OCI-LY3 (cell line): ENCODE measurements at regions not wholly inside any gene's neighbourhood (a gene's known extent, or its start where the extent isn't known, plus 50 kb on each side); places are given as distances from the start of the nearest gene placed in this dataset.

ENCODE experiments used
- H2AFZ ChIP-seq: fragments of 200-600, 300-600 bp; shearing (Covaris generic); 2 replicates; pipeline ENCODE4 v1.6.0; 2014; ENCODE audit warnings: antibody characterized with exemption, low read depth, low read length
- H3K27ac ChIP-seq: fragments of 200-600, 300-600 bp; sonication (generic); 2 replicates; pipeline ENCODE4 v1.5.1; 2014; ENCODE audit warnings: mild to moderate bottlenecking, low read length, moderate library complexity, mixed read lengths
- H3K27me3 ChIP-seq: fragments of 200-600, 300-600 bp; sonication (generic); 2 replicates; pipeline ENCODE4 v1.6.1; 2014; ENCODE audit warnings: low read depth, low read length, mixed read lengths
- H3K36me3 ChIP-seq: fragments of 200-600, 300-600 bp; sonication (generic); replicated peaks from 2 replicates; pipeline ENCODE3; 2014; ENCODE audit warnings: low read depth, low read length, mixed read lengths
- H3K4me1 ChIP-seq: fragments of 300-600, 200-600 bp; sonication (generic); 2 replicates; pipeline ENCODE4 v1.6.1; 2014; ENCODE audit warnings: low read length, mixed read lengths
- H3K4me2 ChIP-seq: fragments of 200-600, 300-600 bp; sonication (generic); 2 replicates; pipeline ENCODE4 v1.6.1; 2014; ENCODE audit warnings: low read length, mixed read lengths
- H3K4me3 ChIP-seq: fragments of 300-600, 200-600 bp; sonication (generic); 2 replicates; pipeline ENCODE4 v1.5.1; 2014; ENCODE audit warnings: antibody characterized with exemption, mild to moderate bottlenecking, low read length, moderate library complexity
- H3K79me2 ChIP-seq: fragments of 300-600, 200-600 bp; shearing (Covaris generic); 2 replicates; pipeline ENCODE4 v1.6.1; 2014; ENCODE audit warnings: mild to moderate bottlenecking, low read length, mixed read lengths
- H3K9ac ChIP-seq: fragments of 300-600, 200-600 bp; shearing (Covaris generic); 2 replicates; pipeline ENCODE4 v1.6.0; 2014; ENCODE audit warnings: mild to moderate bottlenecking, low read length, moderate library complexity
- H3K9me3 ChIP-seq: fragments of 200-600, 300-600 bp; shearing (Covaris generic); 2 replicates; pipeline ENCODE4 v1.6.1; 2014; ENCODE audit warnings: low read length, mixed read lengths; ENCODE audit not compliant: insufficient read depth
- H4K20me1 ChIP-seq: fragments of 200-600, 300-600 bp; sonication (generic); 2 replicates; pipeline ENCODE4 v1.6.1; 2016; ENCODE audit warnings: low read length, mixed read lengths; ENCODE audit not compliant: insufficient read depth
- CTCF ChIP-seq: fragments of 200-600, 300-600 bp; sonication (generic); IDR thresholded peaks from 2 replicates; pipeline ENCODE4 v1.5.1; 2014; ENCODE audit warnings: antibody characterized with exemption, low read length, low read depth
- EZH2phosphoT487 ChIP-seq: fragments of 200-600 bp; shearing (Covaris generic); IDR thresholded peaks from 2 replicates; pipeline ENCODE4 v1.6.1; 2018; ENCODE audit warnings: antibody characterized with exemption, mixed run types, low read depth

GRCh38 chr12:87924149-87924548 is 105.1 kb downstream of the C12orf50 start:
- Histone ChIP-seq H3K4me2 (no peak overlapping the region), H3K4me3 (no peak overlapping the region), H3K9me3 (no peaks in the 10 kb centered on the region), H3K36me3 (no peaks in the 10 kb centered on the region), H3K9ac (no peak overlapping the region), H3K4me1 (no peaks in the 10 kb centered on the region), H4K20me1 (no peaks in the 10 kb centered on the region), H3K27me3 (no peaks in the 10 kb centered on the region), H2AFZ (no peak overlapping the region), H3K79me2 (no peaks in the 10 kb centered on the region), H3K27ac (no peak overlapping the region)
- TF ChIP-seq CTCF (no peak), EZH2phosphoT487 (no peak)

DNA sequence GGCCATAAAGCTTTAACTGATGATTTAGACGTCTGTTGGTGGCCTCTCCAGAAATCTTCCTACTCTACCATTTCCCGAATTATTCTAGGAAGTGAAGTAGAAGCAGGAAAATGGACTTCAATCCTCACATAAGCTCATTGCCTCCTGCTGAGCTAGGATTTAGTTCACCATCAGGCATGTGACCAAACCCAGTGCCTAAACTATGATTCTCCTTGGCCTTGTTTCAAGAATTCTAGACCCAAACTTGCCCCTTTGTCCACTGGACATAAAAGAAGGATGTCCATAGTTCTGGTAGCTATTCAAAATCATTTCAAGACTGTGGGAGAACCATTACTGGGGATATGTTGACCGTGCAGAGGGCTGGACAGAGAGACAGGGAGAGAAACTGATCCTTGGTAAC is 105.8 kb downstream of the C12orf50 start:
- Histone ChIP-seq H4K20me1 (no peaks in the 10 kb centered on the region), H3K9me3 (no peaks in the 10 kb centered on the region), H3K27ac (no peak overlapping the region), H3K4me3 (no peak overlapping the region), H3K27me3 (no peaks in the 10 kb centered on the region), H3K36me3 (no peaks in the 10 kb centered on the region), H3K4me1 (no peaks in the 10 kb centered on the region), H3K9ac (no peak overlapping the region), H2AFZ (no peak overlapping the region), H3K4me2 (no peak overlapping the region), H3K79me2 (no peaks in the 10 kb centered on the region)
- TF ChIP-seq CTCF, result no peak
- no peak for TF ChIP-seq EZH2phosphoT487

GRCh38 chr12:87922736-87923135 is 106.5 kb downstream of the C12orf50 start:
- no peaks in the 10 kb centered on the region for H3K27me3 ChIP-seq
- H3K36me3 ChIP-seq, result no peaks in the 10 kb centered on the region
- no peaks in the 10 kb centered on the region for H3K79me2 ChIP-seq
- H3K27ac ChIP-seq, result no peak overlapping the region
- H3K4me2 ChIP-seq, result no peak overlapping the region
- no peak overlapping the region for H3K4me3 ChIP-seq
- H4K20me1 ChIP-seq, result no peaks in the 10 kb centered on the region
- no peaks in the 10 kb centered on the region for H3K4me1 ChIP-seq
- TF ChIP-seq CTCF (no peak), EZH2phosphoT487 (no peak)
- H3K9ac ChIP-seq, result no peak overlapping the region
- no peaks in the 10 kb centered on the region for H3K9me3 ChIP-seq
- H2AFZ ChIP-seq, result no peak overlapping the region

DNA sequence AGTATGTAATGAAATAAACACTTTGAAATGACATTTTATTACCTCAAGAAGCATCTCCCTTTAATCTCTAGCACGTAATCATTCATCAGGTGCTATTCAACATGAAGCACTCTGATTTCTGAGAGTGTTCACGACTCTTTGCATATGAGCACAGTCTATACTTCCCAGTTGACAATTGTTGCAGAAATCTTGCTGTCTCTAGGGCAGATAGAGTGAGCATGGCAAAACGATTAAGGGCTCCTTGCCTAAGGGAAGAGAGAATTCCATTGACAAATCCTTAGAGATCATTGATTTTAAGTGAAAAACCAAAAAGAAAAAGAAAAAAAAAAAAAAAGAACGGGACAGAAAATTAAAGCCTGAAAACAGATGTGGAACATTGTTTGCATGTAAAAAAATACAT is 107.6 kb downstream of the C12orf50 start:
- TF ChIP-seq EZH2phosphoT487 (no peak), CTCF (no peak)
- no peak overlapping the region for H3K27ac ChIP-seq
- H3K79me2 ChIP-seq, result no peaks in the 10 kb centered on the region
- H3K27me3 ChIP-seq, result no peaks in the 10 kb centered on the region
- H3K4me1 ChIP-seq, result no peaks in the 10 kb centered on the region
- H3K4me3 ChIP-seq, result no peak overlapping the region
- no peaks in the 10 kb centered on the region for H4K20me1 ChIP-seq
- no peaks in the 10 kb centered on the region for H3K9me3 ChIP-seq
- H3K4me2 ChIP-seq, result no peak overlapping the region
- H3K36me3 ChIP-seq, result no peaks in the 10 kb centered on the region
- no peak overlapping the region for H3K9ac ChIP-seq
- H2AFZ ChIP-seq, result no peak overlapping the region
